GM18909 (cell line): ENCODE measurements at regions not wholly inside any gene's neighbourhood (a gene's known extent, or its start where the extent isn't known, plus 50 kb on each side); places are given as distances from the start of the nearest gene placed in this dataset.
"Not testable (repeated sequence)": the region's sequence is repeated elsewhere in the genome, so short reads cannot be mapped to it uniquely, and the experiment has no call there.

Source experiments
- ATAC-seq: cut with Tn5 transposase; IDR thresholded peaks from one replicate; pipeline ENCODE4 v1.9.1; 2021; ENCODE audit warnings: mild to moderate bottlenecking; ENCODE audit not compliant: unreplicated experiment, poor library complexity

DNA sequence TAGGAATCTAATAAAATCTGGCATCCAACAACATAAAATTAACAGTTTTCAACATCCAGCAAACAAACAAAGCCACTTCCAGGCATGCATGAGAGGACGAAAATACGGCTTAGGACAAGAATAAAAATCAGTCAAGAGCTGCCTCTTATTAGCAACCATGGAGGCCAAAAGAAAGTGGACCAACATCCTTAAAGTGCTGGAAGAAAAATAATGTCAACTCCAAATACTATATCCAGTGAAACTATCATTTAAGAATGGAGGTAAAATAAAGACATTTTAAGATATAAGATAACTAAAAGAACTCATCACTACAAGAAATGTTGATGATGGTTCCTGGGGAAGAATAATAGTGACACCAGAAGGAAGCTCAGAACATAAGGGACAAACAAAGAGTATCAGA, 224.0 kb upstream of the IRX4 start:
- ATAC-seq: no peak

DNA sequence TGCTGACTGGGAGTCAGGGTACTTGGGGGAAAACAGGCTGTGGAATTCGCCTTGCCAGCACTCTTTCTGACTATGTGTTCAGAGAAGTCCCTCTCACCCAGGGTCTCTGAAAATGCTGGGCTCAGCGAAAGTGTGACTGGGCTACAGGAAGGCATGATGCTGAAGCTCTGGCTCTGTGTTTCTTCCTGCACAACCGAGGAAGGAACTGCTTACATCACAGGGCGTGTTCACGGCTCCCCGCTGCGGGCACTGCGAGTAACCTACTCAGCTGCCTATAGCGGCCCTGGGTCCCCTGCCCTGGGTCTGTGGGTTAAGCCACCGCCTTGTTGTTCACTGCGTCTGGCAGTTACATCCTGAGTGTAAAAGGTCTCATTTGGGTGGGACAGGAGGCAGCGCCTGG, 222.4 kb upstream of the IRX4 start:
- ATAC-seq: no peak

DNA sequence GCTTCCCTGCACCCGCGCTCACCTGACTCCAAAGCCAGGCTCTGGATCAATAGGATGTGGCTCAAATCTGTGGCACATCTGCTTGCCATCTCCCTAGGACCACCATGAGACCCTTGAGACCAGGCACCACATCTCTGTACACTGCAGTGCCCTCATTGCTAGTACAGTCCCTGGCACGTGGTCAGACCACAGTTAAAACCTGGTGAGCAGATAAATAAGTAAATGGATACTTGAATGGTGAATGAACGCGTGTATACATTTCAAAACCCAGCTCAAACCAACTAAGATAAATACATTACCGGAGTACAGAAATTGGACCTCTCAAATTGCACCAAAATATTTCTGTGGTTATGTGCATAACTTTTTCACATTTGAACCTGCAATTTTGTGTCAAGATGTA, 221.2 kb upstream of the IRX4 start:
- ATAC-seq: no peak

DNA sequence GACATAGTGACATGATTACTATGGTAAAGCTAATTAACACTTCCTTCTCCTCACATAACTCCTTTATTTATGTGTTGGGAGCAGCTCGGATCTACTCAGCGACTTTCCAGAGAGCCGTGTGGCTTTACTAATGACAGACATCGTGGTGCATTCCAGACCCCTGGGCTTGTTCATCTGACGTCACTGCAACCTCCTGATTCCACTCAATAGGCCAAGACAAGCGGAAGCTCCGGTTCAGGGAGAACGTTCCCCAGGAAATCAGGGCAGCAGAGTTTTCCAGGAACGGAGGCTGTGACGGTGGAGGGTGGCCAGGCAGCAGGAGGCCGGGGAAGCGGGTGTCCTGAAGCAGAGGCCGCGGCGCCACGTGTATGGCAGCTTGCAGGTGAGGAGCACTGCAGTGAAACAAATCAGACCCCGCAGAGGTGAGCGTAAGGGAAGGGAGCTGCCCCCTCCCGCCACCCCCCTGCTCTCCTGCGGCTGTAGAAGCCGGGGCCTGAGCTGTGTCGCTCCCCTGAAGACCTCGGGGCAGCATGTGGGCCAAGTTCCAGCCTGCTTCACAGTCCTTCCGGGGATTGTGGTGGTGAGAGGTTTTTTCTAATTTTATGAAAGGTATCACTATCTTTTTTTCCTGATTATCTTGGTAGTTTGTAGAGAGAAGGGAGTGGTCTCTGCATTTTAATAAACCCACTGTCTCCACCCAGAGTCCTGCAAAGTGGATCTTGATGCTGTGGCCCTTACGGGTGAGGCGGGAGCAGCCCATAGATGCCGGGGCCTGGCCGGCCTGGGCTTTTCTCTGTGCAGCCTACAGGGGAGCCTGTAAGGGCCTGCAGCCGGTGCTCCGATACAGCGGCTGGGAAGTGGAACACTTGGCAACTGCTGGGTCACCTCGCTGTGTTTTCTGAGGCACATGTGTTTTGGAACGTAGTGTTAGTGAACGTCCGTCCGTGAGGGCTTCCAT, 220.4 kb upstream of the IRX4 start:
- no peak for ATAC-seq

DNA sequence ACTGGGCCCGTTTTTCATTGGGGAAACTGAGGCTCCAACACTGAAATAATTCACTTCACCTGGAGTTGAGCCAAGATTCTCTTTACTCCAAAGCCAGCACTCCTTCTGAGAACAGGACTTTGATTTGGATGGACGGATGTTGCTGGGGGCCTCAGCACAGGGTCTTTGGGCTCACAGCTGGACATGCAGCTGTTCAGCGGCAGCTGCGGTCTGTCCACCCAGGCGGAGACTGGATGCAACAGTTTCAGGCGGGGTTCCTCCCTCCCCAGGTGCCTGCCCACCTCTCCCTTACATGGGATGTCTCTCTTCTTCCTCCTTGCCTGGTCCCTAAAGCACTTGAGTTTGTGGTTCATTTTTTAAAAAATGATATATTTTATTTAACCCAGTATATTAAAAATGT, 219.0 kb upstream of the IRX4 start:
- no peak for ATAC-seq

DNA sequence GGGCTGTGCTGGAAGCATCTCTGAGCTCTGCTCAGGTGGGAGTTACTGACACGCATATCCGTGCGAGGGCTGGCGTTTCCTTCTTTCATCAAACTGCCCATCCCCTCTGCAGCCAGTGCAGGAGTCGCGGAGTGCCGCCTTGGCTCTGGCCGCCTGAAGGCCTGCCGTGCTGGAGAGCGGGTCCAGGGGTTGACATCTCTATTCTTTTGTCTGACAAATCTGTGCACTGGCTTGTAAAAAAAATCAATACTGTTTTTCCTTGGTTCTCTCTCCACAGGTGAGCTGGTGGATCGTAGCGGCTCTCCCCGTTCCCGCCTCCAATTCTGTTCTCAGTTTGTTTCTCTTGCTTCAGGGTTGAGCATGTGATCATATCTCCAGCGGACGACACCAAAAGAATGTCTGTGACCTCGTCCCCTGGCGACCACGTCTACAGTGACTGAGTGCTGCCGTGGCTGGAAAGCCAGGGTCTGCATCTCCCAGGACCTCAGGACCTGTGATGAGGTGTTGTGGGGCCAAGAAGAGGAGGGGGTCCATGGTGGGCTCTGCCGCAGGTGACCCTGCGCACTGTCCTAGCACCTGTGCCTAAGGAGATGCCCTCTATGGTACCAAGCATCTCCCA, 214.3 kb upstream of the IRX4 start:
- no peak for ATAC-seq

DNA sequence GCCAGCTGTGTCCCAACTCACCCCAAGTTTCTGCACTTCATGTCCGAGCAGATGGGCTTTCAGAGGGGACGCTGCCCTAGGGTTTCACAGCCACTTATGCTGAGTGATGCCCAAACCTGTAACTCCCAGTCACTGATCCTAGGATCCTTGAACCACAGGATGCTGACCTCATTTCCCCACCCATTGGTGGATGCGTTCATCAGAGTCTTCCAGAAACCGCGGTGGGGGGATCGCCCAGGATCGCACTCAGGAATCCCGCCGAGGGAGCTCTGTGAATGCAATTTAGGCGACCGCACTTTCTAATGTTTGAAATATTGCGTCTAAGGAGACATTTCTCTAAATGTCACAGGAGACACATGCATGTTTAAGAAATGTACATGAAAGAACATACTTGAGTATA, 212.3 kb upstream of the IRX4 start:
- ATAC-seq: no peak

DNA sequence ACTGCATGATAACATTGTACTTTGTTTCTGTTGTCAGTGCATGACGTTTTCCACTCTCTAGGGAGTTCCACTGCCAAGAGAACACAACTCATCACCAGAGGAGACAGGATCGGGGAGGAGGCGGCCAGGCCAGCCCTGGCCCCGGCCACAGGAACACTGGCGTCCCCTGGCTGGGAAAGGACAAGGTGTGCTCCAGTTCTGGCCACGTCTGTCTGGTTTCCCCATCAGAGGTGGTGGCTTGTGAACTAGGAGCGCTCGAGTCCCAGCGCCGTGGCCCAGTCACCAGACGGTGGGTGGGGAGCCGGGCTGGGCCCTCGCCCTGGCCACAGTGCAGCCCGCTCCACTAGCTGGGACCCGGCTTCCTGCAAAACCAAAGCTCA, 211.9 kb upstream of the IRX4 start:
- no peak for ATAC-seq

DNA sequence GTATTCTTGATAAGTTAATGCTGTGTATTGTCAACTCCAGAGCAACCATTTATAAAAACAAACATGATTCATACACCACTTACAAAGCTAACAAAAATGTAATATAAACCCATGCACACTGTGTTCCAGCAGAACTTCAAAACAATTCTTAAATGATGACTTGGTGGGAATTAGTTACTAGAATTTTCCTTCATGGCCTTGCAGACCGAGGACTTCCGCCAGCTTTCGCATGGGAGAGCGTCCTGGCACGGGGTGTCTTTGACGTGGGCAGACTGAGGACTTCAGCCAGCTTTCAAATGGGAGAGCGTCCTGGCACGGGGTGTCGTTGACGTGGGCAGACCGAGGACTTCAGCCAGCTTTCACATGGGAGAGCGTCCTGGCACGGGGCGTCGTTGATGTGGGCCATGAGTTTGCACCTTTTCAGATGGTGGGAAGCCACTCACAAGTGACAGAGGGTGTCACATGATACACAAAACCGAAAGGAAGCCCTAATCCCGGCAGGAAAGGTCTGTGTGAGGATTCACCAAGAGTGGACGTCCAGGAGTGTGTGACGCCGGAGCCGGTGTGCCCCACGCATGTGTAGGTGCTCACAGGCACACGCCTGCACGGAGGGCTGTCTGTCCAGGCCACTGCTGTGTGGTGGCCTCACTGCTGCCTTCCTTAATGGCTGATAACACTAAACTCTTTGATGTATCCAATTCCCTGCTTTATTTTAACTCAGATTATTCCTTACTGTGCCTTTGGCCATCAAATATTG, 211.3 kb upstream of the IRX4 start:
- no peak for ATAC-seq

DNA sequence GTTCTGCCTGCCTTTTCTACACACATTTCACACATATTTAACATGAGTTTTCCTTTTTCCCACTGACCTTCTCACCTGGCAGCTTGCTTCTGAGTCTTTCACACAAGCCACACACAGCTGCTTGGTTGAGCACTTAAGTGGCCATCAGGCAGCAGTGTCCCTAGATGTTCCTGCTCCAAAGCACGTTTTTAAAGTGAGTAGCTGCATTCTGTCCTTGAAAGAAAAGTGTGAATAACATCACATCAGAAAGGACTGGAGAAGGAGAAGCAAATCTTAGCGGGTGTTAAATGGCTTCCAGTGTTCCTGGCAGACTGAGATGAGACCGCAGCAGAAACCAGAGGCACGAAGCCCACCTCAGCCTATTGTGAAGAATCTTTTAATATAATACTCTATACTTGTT, 209.2 kb upstream of the IRX4 start:
- ATAC-seq: no peak

DNA sequence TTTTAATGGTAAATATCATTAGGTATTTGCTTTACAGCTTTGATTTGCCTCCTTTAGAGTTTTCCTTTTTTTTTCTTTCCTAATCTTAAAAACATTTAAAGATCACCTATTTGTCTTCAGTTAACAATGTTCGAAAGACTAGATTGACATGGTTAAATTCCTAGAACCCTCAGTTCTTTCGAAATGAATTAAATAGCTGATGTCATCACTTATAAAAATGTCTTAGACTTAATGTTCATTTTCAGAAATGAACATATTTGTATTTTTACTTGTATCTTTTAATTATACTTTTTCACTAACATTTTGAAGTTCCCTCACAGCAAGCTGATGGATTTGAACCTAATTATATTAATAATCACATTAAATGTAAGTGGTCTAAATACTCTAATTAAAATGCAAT, 205.3 kb upstream of the IRX4 start:
- no peak for ATAC-seq

DNA sequence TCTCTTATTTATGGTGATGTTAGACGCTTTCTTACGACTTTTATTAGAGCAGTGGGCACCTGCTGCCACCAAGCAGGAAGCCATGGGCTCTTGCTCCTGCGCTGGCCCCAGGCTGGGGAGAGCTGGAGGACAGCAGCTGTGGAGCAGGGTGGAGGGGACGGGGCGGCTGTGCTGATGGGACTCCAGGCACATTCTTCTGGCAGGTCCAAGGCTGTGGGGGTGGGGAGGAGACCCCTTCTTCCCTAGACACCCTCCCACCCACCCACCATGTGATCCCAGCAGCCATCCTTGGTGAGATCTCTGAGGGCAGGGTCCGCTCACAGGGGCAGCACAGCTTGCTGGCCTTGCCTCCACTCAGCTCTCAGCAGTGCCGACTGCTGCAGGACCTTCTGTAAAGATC, 192.6 kb upstream of the IRX4 start:
- no peak for ATAC-seq

DNA sequence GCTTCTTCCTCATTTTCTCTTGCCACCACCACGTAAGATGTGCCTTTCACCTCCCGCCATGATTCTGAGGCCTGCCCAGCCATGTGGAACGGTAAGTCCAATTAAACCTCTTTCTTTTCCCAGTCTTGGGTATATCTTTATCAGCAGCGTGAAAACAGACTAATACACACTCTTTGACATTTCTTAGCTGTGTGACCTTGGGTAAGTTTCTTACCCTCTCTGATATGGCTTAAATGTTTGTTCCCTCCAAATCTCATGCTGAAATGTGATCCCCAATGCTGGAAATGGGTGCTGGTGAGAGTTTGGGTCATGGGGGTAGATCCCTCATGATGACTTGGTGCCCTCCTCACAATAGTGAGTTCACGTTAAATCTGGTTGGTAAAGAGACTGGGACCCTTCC, 188.8 kb upstream of the IRX4 start:
- no peak for ATAC-seq

DNA sequence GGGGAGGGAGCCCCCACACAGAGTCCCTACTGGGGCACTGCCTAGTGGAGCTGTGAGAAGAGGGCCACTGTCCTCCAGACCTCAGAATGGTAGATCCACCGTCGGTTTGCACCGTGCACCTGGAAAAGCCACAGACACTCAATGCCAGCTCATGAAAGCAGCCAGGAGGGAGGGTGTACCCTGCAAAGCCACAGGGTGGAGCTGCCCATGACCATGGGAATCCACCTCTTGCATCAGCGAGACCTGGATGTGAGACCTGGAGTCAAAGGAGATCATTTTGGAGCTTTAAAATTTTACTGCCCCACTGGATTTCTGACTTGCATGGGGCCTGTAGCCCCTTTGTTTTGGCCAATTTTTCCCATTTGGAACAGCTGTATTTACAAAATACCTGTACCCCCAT, 188.1 kb upstream of the IRX4 start:
- not testable (repeated sequence) for ATAC-seq

DNA sequence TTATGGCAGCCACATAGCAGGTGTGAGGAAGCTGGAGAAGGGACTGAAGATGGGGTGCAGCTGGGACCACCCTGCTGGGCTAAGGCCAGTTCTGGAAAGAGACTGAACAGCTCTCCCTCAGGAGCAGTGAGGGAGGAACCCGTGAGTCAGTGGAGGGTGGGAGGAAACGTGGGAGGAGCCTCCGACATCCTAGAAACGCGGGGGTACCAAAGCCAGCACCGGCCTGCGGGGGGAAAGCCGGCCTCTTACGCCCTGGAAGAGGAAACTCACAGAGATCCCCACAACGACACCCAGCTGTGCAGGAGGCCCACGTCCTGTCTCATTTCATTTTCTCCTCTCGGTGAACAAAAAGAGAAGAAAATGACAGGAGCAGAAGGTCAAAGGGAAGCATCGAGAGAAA, 185.8 kb upstream of the IRX4 start:
- no peak for ATAC-seq

DNA sequence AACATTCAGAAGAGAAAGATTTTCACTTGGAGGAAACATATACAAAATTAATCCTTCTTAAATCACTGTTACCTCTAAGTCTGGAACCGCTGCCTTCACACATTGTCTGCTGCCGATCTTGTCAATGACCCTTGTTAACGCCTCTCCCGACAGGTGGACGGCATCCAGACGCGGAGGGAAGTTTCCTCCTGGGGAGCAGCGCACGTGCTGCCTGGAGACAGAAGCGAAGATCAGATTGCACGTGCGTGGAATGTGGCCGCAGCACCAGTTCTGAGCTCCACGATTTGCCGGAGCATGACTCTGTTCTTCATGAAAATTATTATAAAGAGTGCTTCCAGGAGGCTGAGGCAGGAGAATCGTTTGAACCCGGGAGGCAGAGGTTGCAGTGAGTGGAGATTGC, 183.6 kb upstream of the IRX4 start:
- no peak for ATAC-seq

DNA sequence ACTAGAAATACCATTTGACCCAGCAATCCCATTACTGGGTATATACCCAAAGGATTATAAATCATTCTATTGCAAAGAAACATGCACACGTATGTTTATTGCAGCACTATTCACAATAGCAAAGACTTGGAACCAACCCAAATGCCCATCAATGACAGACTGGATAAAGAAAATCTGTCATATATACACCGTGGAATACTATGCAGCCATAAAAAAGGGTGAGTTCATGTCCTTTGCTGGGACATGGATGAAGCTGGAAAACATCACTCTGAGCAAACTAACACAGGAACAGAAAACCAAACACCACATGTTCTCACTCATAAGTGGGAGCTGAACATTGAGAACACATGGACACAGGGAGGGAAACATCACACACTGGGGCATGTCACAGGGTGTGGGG, 180.7 kb upstream of the IRX4 start:
- not testable (repeated sequence) for ATAC-seq

DNA sequence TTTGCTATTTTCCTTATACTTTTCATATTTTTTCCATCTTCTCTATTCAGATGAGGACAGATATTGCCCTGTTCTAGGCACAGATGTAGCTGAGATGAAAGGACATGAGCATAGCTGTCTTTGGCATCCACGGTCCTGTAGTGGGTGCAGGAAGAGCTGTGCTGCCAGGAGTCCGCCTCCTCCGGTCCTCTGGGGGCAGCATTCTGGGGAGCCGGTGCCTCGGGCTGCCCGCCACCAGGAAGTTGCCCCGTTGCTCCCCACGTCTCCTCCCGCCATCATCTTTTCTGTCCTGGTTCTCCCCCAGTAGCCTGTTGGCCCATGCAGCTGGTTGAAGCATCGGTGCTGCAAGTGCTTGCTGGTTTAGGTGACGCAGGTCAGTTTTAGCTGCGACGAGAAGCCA, 170.0 kb upstream of the IRX4 start:
- no peak for ATAC-seq

DNA sequence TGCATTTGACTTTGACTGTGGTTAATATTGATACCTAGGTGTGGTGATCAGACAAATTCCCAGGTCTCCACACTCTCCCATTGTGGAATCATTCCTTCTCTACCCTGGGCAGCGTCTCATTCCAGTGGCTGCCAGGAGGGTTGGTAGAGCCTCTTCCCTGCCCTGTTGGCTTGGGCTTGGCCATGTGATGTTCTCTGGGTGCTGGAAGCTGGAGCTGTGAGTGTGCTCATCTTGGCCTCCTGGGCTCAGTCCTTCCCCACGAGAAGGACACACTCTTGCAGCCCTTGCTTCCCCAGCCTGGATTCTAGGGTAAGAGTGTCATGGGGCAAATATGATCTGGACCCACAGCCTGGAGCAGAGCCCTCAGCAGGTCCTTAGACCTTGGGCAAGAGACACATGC, 167.2 kb upstream of the IRX4 start:
- no peak for ATAC-seq

DNA sequence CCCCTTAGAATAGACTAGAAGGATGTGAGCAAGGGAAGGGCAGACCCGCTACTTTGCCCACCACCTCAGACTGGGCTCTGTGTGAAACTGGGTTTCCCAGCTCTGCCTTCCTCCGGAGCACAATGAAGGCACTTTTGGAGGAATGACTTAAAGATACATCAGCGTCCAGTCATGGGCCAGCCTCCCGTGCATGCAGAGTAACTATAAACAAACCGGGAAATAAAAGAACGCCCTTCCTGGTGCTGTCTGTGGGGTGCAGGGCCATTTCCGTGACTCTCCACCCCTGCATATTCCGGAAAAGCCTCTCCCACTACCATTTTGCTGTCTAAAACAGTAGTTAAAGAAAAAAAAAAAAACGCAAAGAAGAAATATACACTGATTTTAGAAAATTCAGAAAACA, 165.9 kb upstream of the IRX4 start:
- no peak for ATAC-seq

DNA sequence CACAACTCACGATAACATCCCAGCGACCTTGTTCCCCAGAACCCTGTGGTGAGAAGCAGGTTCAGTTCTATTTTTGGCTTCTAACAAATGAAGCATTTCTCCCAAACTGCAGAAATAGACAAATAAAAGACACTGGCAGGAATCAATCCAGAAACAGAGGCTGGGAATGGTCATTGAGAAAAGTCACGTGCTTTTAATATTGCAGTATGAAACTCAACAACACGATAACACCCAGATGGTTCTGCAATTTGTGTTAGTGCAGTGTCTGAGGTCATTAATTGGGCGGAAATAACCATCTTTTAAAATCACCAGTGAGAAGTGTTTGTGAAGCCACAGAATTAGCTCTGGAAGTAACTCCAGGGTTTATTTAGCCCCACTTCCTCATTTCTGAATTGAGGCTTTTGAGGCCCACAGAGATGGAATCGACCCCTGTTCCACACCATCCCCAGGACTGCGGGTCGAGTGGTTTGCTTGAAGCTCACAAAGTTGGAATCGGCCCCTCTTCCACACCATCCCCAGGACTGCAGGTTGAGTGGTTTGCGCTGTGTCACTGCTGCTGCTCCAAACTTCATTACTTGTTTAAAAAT, 164.7 kb upstream of the IRX4 start:
- ATAC-seq: no peak
